Panc1 (cell line): ENCODE measurements at regions not wholly inside any gene's neighbourhood (a gene's known extent, or its start where the extent isn't known, plus 50 kb on each side); places are given as distances from the start of the nearest gene placed in this dataset.

Experiments used
- ATAC-seq: fragments of 200-7000 bp; cut with Tn5 transposase; 2 replicates; pipeline ENCODE4 v1.9.1; 2020; ENCODE audit warnings: mild to moderate bottlenecking, moderate library complexity
- BruUV-seq: library from RNA; stranded (reverse); fragments of 400-500 nt; replicated peaks from 2 replicates; lab custom pipeline; 2021; lab: Mats Ljungman, UMichigan
- CTCF ChIA-PET: fragments of 300-600 bp; sonication (Branson Sonifier 250); formaldehyde crosslinking; loops from one replicate; lab custom pipeline; 2022; ENCODE audit warnings: antibody characterized with exemption; lab: Charles Lee
- POLR2A ChIA-PET: fragments of 300-600 bp; sonication (Branson Sonifier 250); formaldehyde crosslinking; loops from one replicate; lab custom pipeline; 2022; ENCODE audit warnings: antibody characterized with exemption; lab: Charles Lee
- DNase-seq: peaks from one replicate; pipeline ENCODE4 v3.0.0-alpha.2; 2010; ENCODE audit warnings: low read depth, low spot score
- H3K27ac ChIP-seq: 2 replicates; pipeline ENCODE4 v1.5.1; 2011; ENCODE audit warnings: mild to moderate bottlenecking, low read length, inconsistent platforms
- H3K27me3 ChIP-seq: fragments of 200-500 bp; sonication (Bioruptor generic); 2 replicates; pipeline ENCODE4 v1.6.0; 2014; ENCODE audit warnings: low read length, inconsistent platforms; ENCODE audit not compliant: control insufficient read depth, insufficient read depth
- H3K36me3 ChIP-seq: fragments of 200-500 bp; sonication (Bioruptor generic); 2 replicates; pipeline ENCODE4 v1.5.1; 2014; ENCODE audit warnings: inconsistent platforms, mild to moderate bottlenecking, low read length, moderate library complexity; ENCODE audit not compliant: control insufficient read depth, insufficient read depth
- H3K4me1 ChIP-seq: 2 replicates; pipeline ENCODE4 v1.5.1; 2011; ENCODE audit warnings: inconsistent platforms, mild to moderate bottlenecking, low read length, moderate library complexity; ENCODE audit not compliant: control insufficient read depth, insufficient read depth
- H3K4me3 ChIP-seq, 2 experiments: 2 replicates each; pipeline ENCODE4 v1.5.1; 2011 to 2012; ENCODE audit warnings: low read depth in 2 of 2, low read length in 2 of 2, mild to moderate bottlenecking in 2 of 2, inconsistent platforms in 1 of 2, moderate library complexity in 1 of 2
- H3K9me3 ChIP-seq: fragments of 200-500 bp; sonication (Bioruptor generic); 2 replicates; pipeline ENCODE4 v1.5.1; 2014; ENCODE audit warnings: low read depth, mild to moderate bottlenecking, inconsistent platforms, low read length, moderate library complexity; ENCODE audit not compliant: control insufficient read depth, insufficient read depth
- CTCF ChIP-seq: fragments of 450-650 bp; IDR thresholded peaks from 2 replicates; pipeline ENCODE4 v1.5.1; 2017; ENCODE audit warnings: mild to moderate bottlenecking
- POLR2AphosphoS5 ChIP-seq: IDR thresholded peaks from 2 replicates; pipeline ENCODE4 v1.6.1; 2012; ENCODE audit warnings: mild to moderate bottlenecking, low read depth, low read length, moderate library complexity
- REST ChIP-seq, 2 experiments: IDR thresholded peaks; 2 replicates each; pipeline ENCODE4 v1.6.1; 2011 to 2012; ENCODE audit warnings: low read depth in 2 of 2, control low read depth in 1 of 2, low read length in 1 of 2, mild to moderate bottlenecking in 1 of 2, moderate library complexity in 1 of 2; ENCODE audit not compliant: insufficient read depth in 1 of 2
- SIN3A ChIP-seq: IDR thresholded peaks from 2 replicates; pipeline ENCODE4 v1.6.1; 2012; ENCODE audit warnings: low read depth, mild to moderate bottlenecking, low read length, moderate library complexity, borderline replicate concordance; ENCODE audit not compliant: insufficient read depth
- TCF7L2 ChIP-seq: IDR thresholded peaks from 2 replicates; pipeline ENCODE4 v1.6.1; 2011; ENCODE audit warnings: mild to moderate bottlenecking, low read depth, low read length, inconsistent platforms
- in situ Hi-C: cut with HindIII; loops from 2 replicates; pipeline ENCODE4 v1.10.0; 2016; ENCODE audit warnings: low sequenced_read_pairs, low pct_unique_long_range_greater_than_20kb
- intact Hi-C: fragments of 100-400 bp; cut with micrococcal nuclease; formaldehyde crosslinking; loops from one replicate; pipeline ENCODE4 v1.10.0; 2022; ENCODE audit not compliant: unreplicated experiment

- Histone ChIP-seq H3K36me3 (no peaks in the 10 kb centered on the region), H3K4me1 (no peaks in the 10 kb centered on the region), H3K27ac (no peak overlapping the region), H3K4me3 (no peak overlapping the region), H3K9me3 (no peaks in the 10 kb centered on the region), H3K27me3 (no peaks in the 10 kb centered on the region)
- in situ Hi-C loops = no loop called here
- CTCF ChIA-PET = no interaction called here
- intact Hi-C loops = no loop called here
- POLR2A ChIA-PET = no interaction called here
- no TSS peak for BruUV-seq
- DNase-seq (no peak), ATAC-seq (no peak)
- TF ChIP-seq POLR2AphosphoS5 (no peak), TCF7L2 (no peak), SIN3A (no peak), CTCF (no peak), REST (IDR thresholded peaks at IDR 0.05; ENCODE audit: insufficient read depth in 1 of 2, low read depth in 2 of 2, low read length in 1 of 2) (no peak)
Observed at GRCh38 chr4:138398322-138398721, 156.2 kb upstream of the SLC7A11 start.

- Histone ChIP-seq H3K27ac (no peak overlapping the region), H3K4me3 (no peak overlapping the region), H3K27me3 (no peaks in the 10 kb centered on the region), H3K36me3 (no peaks in the 10 kb centered on the region), H3K9me3 (no peaks in the 10 kb centered on the region), H3K4me1 (no peaks in the 10 kb centered on the region)
- DNase-seq (no peak), ATAC-seq (no peak)
- CTCF ChIA-PET = no interaction called here
- in situ Hi-C loops (no loop called here), intact Hi-C loops (no loop called here)
- BruUV-seq = no TSS peak
- TF ChIP-seq SIN3A (no peak), REST (IDR thresholded peaks at IDR 0.05; ENCODE audit: insufficient read depth in 1 of 2, low read depth in 2 of 2, low read length in 1 of 2) (no peak), TCF7L2 (no peak), CTCF (no peak), POLR2AphosphoS5 (no peak)
- POLR2A ChIA-PET = no interaction called here
Observed at GRCh38 chr4:138393886-138394610, 151.9 kb upstream of the SLC7A11 start.
